ENCODE measurements at regions not wholly inside any gene's neighbourhood (a gene's known extent, or its start where the extent isn't known, plus 50 kb on each side); places are given as distances from the start of the nearest gene placed in this dataset.

GRCh38 chr5:17832949-17833745 is 198.9 kb downstream of the TAF11L14 start:
- H3K4me1 ChIP-seq (ENCODE audit: control insufficient read depth, extremely low read depth, insufficient read depth, low read length): no peaks in the 10 kb centered on the region
- FAIRE-seq: no peak
- no peak for DNase-seq (ENCODE audit: low read depth, low spot score)
- H3K36me3 ChIP-seq (ENCODE audit: control insufficient read depth in 2 of 2, extremely low read depth in 1 of 2, insufficient read depth in 2 of 2, low read length in 2 of 2): no peaks in the 10 kb centered on the region
- no peaks in the 10 kb centered on the region for H3K9me1 ChIP-seq (ENCODE audit: control insufficient read depth, extremely low read depth, insufficient read depth, low read length)
- TF ChIP-seq EZH2 (IDR thresholded peaks at IDR 0.05; ENCODE audit: low read length): no peak
- no peak for TF ChIP-seq CTCF (optimal IDR thresholded peaks at IDR 0.05 in 1 of 3, IDR thresholded peaks at IDR 0.05 in 1 of 3, conservative IDR thresholded peaks at IDR 0.05 in 1 of 3; ENCODE audit: extremely low read depth in 1 of 3, insufficient read depth in 2 of 3, low read length in 3 of 3)
- H3K9me3 ChIP-seq (ENCODE audit: control insufficient read depth, low read depth, low read length): no peaks in the 10 kb centered on the region
- no peaks in the 10 kb centered on the region for H3K27me3 ChIP-seq (ENCODE audit: control insufficient read depth, extremely low read depth, insufficient read depth, low read length)
- H4K20me1 ChIP-seq (ENCODE audit: control insufficient read depth, extremely low read depth, insufficient read depth, low read length): no peaks in the 10 kb centered on the region
- dilution Hi-C loops (cut with MboI; ENCODE audit: extremely low pct_ligation_motif_present, low sequenced_read_pairs): no loop called here
- H3K9ac ChIP-seq (ENCODE audit: control insufficient read depth, extremely low read depth, insufficient read depth, low read length): no peak overlapping the region
- no peaks in the 10 kb centered on the region for H3K79me2 ChIP-seq (ENCODE audit: control insufficient read depth, insufficient read depth, low read length)
- H3K4me3 ChIP-seq (ENCODE audit: control insufficient read depth in 2 of 3, extremely low read depth in 1 of 3, insufficient read depth in 2 of 3, low read depth in 1 of 3, low read length in 3 of 3): no peak overlapping the region
- no peak overlapping the region for H3K4me2 ChIP-seq (ENCODE audit: control insufficient read depth, extremely low read depth, insufficient read depth, low read depth, low read length)
- no peak overlapping the region for H3K27ac ChIP-seq (ENCODE audit: control insufficient read depth, insufficient read depth, low read length)
- H2AFZ ChIP-seq (ENCODE audit: control insufficient read depth, low read length): no peak overlapping the region

GRCh38 chr5:17837757-17838156 is 203.5 kb downstream of the TAF11L14 start:
- dilution Hi-C loops (cut with MboI; ENCODE audit: extremely low pct_ligation_motif_present, low sequenced_read_pairs): no loop called here
- Histone ChIP-seq H2AFZ (ENCODE audit: control insufficient read depth, low read length) (no peak overlapping the region), H3K9ac (ENCODE audit: control insufficient read depth, extremely low read depth, insufficient read depth, low read length) (no peak overlapping the region), H3K4me3 (ENCODE audit: control insufficient read depth in 2 of 3, extremely low read depth in 1 of 3, insufficient read depth in 2 of 3, low read depth in 1 of 3, low read length in 3 of 3) (no peak overlapping the region), H3K27ac (ENCODE audit: control insufficient read depth, insufficient read depth, low read length) (no peak overlapping the region), H3K9me1 (ENCODE audit: control insufficient read depth, extremely low read depth, insufficient read depth, low read length) (no peaks in the 10 kb centered on the region), H3K36me3 (ENCODE audit: control insufficient read depth in 2 of 2, extremely low read depth in 1 of 2, insufficient read depth in 2 of 2, low read length in 2 of 2) (no peaks in the 10 kb centered on the region), H3K4me1 (ENCODE audit: control insufficient read depth, extremely low read depth, insufficient read depth, low read length) (no peaks in the 10 kb centered on the region), H3K27me3 (ENCODE audit: control insufficient read depth, extremely low read depth, insufficient read depth, low read length) (no peaks in the 10 kb centered on the region), H3K4me2 (ENCODE audit: control insufficient read depth, extremely low read depth, insufficient read depth, low read depth, low read length) (no peak overlapping the region), H3K9me3 (ENCODE audit: control insufficient read depth, low read depth, low read length) (no peaks in the 10 kb centered on the region), H4K20me1 (ENCODE audit: control insufficient read depth, extremely low read depth, insufficient read depth, low read length) (no peaks in the 10 kb centered on the region), H3K79me2 (ENCODE audit: control insufficient read depth, insufficient read depth, low read length) (no peaks in the 10 kb centered on the region)
- FAIRE-seq (no peak), DNase-seq (ENCODE audit: low read depth, low spot score) (no peak)
- TF ChIP-seq CTCF (optimal IDR thresholded peaks at IDR 0.05 in 1 of 3, IDR thresholded peaks at IDR 0.05 in 1 of 3, conservative IDR thresholded peaks at IDR 0.05 in 1 of 3; ENCODE audit: extremely low read depth in 1 of 3, insufficient read depth in 2 of 3, low read length in 3 of 3) (no peak), EZH2 (IDR thresholded peaks at IDR 0.05; ENCODE audit: low read length) (no peak)
